ENCODE measurements at regions not wholly inside any gene's neighbourhood (a gene's known extent, or its start where the extent isn't known, plus 50 kb on each side); places are given as distances from the start of the nearest gene placed in this dataset.
A peak's percentile ranks its signal among the peaks of the same experiment; 100 is the strongest.

DNA sequence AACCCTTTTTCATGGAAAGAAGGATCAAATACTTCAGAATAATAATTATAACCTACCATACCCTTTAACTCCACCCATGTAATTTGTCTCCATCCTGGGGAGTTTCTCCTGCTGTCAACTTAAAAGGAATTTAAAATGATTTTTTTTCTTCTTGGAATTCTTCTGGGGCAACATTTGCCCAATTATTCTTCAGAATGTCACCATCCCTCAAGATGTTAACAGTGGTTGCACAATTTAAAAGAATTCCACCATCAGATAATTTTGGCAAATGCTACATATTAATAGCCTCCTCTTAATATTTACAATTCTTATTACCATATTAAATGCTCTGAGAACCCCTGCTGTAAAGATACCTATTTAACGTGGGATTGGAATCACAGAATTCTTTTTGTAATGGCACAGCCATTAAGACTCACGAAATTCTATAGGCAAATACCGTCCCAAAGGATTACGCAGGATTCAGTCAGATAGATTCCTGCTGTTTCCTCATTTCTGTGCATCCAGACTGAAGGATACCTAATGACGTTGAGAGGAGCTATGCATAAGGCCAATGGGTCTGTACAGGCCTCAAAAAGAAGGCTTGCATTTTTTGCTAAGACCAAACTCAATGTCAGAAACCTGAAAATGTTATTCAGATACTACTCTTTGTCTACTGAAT lies 177.5 kb downstream of the DAD1 start:
- WGBS, 2 experiments (ENCODE audit: low coverage in 1 of 2, low lambda C conversion rate in 2 of 2, missing lambda C conversion rate in 2 of 2), result 61 to 63% methylated on average over 5 of the region's 5 CpGs
- TF ChIP-seq EZH2phosphoT487 (IDR thresholded peaks at IDR 0.05; ENCODE audit: insufficient read depth, low read depth), result no peak
- TF ChIP-seq EZH2 (IDR thresholded peaks at IDR 0.05; ENCODE audit: insufficient read depth, poor library complexity, severe bottlenecking), result no peak

DNA sequence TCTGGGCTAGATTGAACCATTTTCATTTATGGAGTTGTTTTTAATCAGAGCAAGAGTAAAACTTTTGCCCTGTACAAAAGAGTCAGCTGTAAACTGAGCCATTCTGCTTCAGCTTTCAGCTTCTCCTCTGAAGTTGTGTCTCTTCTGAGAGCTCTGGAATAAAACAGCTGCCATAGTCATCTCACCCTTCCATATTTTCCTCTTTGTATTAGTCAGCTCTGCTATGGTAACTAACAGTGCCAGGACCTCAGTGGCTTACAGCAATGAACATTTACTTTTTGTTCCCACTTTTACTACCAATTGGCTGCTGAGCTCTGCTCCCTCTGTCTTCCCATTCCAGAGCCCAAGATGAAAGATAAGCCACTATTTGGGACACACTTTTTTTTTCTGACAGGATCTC lies 178.5 kb downstream of the DAD1 start:
- Histone ChIP-seq H3K4me1 (ENCODE audit: insufficient read depth) (no peaks in the 10 kb centered on the region), H3K9me2 (ENCODE audit: insufficient read depth) (no peaks in the 10 kb centered on the region), H3K4me2 (ENCODE audit: unreplicated experiment) (no peak overlapping the region), H3F3A (ENCODE audit: insufficient read depth) (no peaks in the 10 kb centered on the region), H3K9ac (no peak overlapping the region), H4K20me1 (ENCODE audit: insufficient read depth) (no peaks in the 10 kb centered on the region), H2AFZ (no peak overlapping the region), H3K36me3 (ENCODE audit: low read depth) (no peaks in the 10 kb centered on the region), H3K27me3 (replicated peaks; ENCODE audit: insufficient read depth) (peaks cover 17% of the 10 kb centered on the region), H3K4me3 (no peak overlapping the region), H3K79me2 (ENCODE audit: insufficient read depth) (no peaks in the 10 kb centered on the region), H3K27ac (no peak overlapping the region), H3K9me3 (ENCODE audit: low read depth) (no peaks in the 10 kb centered on the region)
- peak; percentile 17 for DNase-seq
- TF ChIP-seq EZH2phosphoT487 (IDR thresholded peaks at IDR 0.05; ENCODE audit: insufficient read depth, low read depth), result no peak
- no peak for TF ChIP-seq EZH2 (IDR thresholded peaks at IDR 0.05; ENCODE audit: insufficient read depth, poor library complexity, severe bottlenecking)
- in situ Hi-C loops (cut with MboI), result no loop called here

More for the DNA sequence above, 177.5 kb downstream of the DAD1 start:
- Histone ChIP-seq H2AFZ (no peak overlapping the region), H3K9me2 (ENCODE audit: insufficient read depth) (no peaks in the 10 kb centered on the region), H3K9me3 (ENCODE audit: low read depth) (no peaks in the 10 kb centered on the region), H3K4me3 (no peak overlapping the region), H3K36me3 (ENCODE audit: low read depth) (no peaks in the 10 kb centered on the region), H3F3A (ENCODE audit: insufficient read depth) (no peaks in the 10 kb centered on the region), H3K27ac (no peak overlapping the region), H3K4me2 (ENCODE audit: unreplicated experiment) (no peak overlapping the region), H4K20me1 (ENCODE audit: insufficient read depth) (no peaks in the 10 kb centered on the region), H3K79me2 (ENCODE audit: insufficient read depth) (no peaks in the 10 kb centered on the region), H3K27me3 (replicated peaks; ENCODE audit: insufficient read depth) (peaks cover 23% of the 10 kb centered on the region), H3K4me1 (ENCODE audit: insufficient read depth) (no peaks in the 10 kb centered on the region), H3K9ac (no peak overlapping the region)
- in situ Hi-C loops (cut with MboI), result no loop called here
- no peak for DNase-seq

DNA sequence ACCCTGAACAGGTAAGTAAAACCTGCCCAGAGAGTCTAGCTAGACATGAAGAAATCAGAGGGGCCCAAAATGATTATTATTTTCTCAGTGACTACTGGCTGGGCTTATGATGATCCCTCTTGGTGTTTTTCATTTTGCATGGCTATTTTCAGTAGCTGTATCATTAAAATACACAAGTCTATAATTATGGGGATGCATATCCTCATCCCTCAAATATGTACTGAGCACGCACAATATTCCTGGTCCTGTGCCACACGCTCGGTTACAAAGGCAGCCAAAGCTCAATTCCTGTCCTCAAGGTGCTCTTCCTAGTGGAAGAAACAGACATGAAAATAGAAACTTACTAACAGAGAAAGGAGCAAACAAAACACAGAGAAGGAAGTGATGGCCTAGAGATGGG lies 180.0 kb downstream of the DAD1 start:
- H3K9me2 ChIP-seq (ENCODE audit: insufficient read depth), result no peaks in the 10 kb centered on the region
- no peaks in the 10 kb centered on the region for H3F3A ChIP-seq (ENCODE audit: insufficient read depth)
- in situ Hi-C loops (cut with MboI), result no loop called here
- no peak overlapping the region for H3K9ac ChIP-seq
- H3K4me2 ChIP-seq (ENCODE audit: unreplicated experiment), result no peak overlapping the region
- no peak overlapping the region for H3K27ac ChIP-seq
- no peaks in the 10 kb centered on the region for H3K4me1 ChIP-seq (ENCODE audit: insufficient read depth)
- peaks cover 26% of the 10 kb centered on the region for H3K27me3 ChIP-seq (replicated peaks; ENCODE audit: insufficient read depth)
- TF ChIP-seq EZH2phosphoT487 (IDR thresholded peaks at IDR 0.05; ENCODE audit: insufficient read depth, low read depth) (no peak), EZH2 (IDR thresholded peaks at IDR 0.05; ENCODE audit: insufficient read depth, poor library complexity, severe bottlenecking) (no peak)
- no peak overlapping the region for H3K4me3 ChIP-seq
- no peak overlapping the region for H2AFZ ChIP-seq
- no peaks in the 10 kb centered on the region for H4K20me1 ChIP-seq (ENCODE audit: insufficient read depth)
- H3K9me3 ChIP-seq (ENCODE audit: low read depth), result no peaks in the 10 kb centered on the region
- DNase-seq, result no peak
- no peaks in the 10 kb centered on the region for H3K36me3 ChIP-seq (ENCODE audit: low read depth)
- no peaks in the 10 kb centered on the region for H3K79me2 ChIP-seq (ENCODE audit: insufficient read depth)
- WGBS, 2 experiments (ENCODE audit: low coverage in 1 of 2, low lambda C conversion rate in 2 of 2, missing lambda C conversion rate in 2 of 2), result 72 to 75% methylated on average over 3 of the region's 3 CpGs

DNA sequence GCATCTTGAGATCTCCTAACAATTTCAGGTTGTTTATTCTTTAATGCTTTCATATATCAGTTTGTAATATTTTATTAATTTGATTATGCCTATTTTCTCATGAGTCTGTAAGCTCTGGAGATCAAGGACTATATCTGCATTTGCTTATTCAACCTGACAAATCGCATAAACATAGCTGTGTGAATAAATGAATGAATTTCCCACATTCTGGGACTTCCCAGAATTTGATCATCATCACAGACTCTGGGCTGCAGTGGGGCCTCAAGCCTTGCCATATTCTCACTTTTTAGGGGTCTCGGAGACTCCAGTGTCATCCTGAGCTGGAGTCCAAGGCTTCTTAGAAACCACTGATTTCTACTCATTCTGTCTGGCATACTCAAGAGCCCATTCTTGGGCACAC lies 180.5 kb downstream of the DAD1 start:
- Histone ChIP-seq H3K36me3 (ENCODE audit: low read depth) (no peaks in the 10 kb centered on the region), H3K4me3 (no peak overlapping the region), H2AFZ (no peak overlapping the region), H4K20me1 (ENCODE audit: insufficient read depth) (no peaks in the 10 kb centered on the region), H3F3A (ENCODE audit: insufficient read depth) (no peaks in the 10 kb centered on the region), H3K79me2 (ENCODE audit: insufficient read depth) (no peaks in the 10 kb centered on the region), H3K27me3 (replicated peaks; ENCODE audit: insufficient read depth) (peaks cover 26% of the 10 kb centered on the region), H3K4me1 (ENCODE audit: insufficient read depth) (no peaks in the 10 kb centered on the region), H3K4me2 (ENCODE audit: unreplicated experiment) (no peak overlapping the region), H3K9me3 (ENCODE audit: low read depth) (no peaks in the 10 kb centered on the region), H3K9ac (no peak overlapping the region), H3K27ac (no peak overlapping the region), H3K9me2 (ENCODE audit: insufficient read depth) (no peaks in the 10 kb centered on the region)
- WGBS, 2 experiments (ENCODE audit: low coverage in 1 of 2, low lambda C conversion rate in 2 of 2, missing lambda C conversion rate in 2 of 2), result 65 to 66% methylated on average over 2 of the region's 2 CpGs
- in situ Hi-C loops (cut with MboI), result no loop called here
- TF ChIP-seq EZH2phosphoT487 (IDR thresholded peaks at IDR 0.05; ENCODE audit: insufficient read depth, low read depth) (no peak), EZH2 (IDR thresholded peaks at IDR 0.05; ENCODE audit: insufficient read depth, poor library complexity, severe bottlenecking) (no peak)
- DNase-seq, result no peak

DNA sequence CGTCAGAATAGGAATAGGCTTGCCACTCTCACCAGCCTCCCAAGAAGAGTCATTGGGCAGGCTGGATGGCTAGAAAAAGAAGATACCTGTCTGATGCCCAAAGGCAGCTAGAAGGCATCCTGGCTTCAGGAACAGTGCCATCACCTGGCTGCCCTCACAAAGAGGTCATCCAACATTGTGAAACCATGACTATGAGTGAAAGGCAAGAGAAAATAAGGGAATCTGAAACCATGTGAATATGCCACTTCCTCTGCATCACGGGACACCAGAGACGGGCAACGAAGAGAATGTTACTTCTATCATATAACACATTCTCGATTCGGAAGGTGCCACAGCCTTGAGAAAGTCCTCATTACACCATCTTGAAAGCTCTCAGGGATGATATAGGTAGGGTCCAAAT lies 182.0 kb downstream of the DAD1 start:
- Histone ChIP-seq H2AFZ (no peak overlapping the region), H3K4me1 (ENCODE audit: insufficient read depth) (no peaks in the 10 kb centered on the region), H3K9ac (no peak overlapping the region), H3K36me3 (ENCODE audit: low read depth) (no peaks in the 10 kb centered on the region), H3F3A (ENCODE audit: insufficient read depth) (no peaks in the 10 kb centered on the region), H3K9me2 (ENCODE audit: insufficient read depth) (no peaks in the 10 kb centered on the region), H3K79me2 (ENCODE audit: insufficient read depth) (no peaks in the 10 kb centered on the region), H3K4me2 (ENCODE audit: unreplicated experiment) (no peak overlapping the region), H3K27ac (no peak overlapping the region), H4K20me1 (ENCODE audit: insufficient read depth) (no peaks in the 10 kb centered on the region), H3K27me3 (replicated peaks; ENCODE audit: insufficient read depth) (peaks cover 26% of the 10 kb centered on the region), H3K9me3 (ENCODE audit: low read depth) (no peaks in the 10 kb centered on the region), H3K4me3 (no peak overlapping the region)
- WGBS, 2 experiments (ENCODE audit: low coverage in 1 of 2, low lambda C conversion rate in 2 of 2, missing lambda C conversion rate in 2 of 2), result 73 to 75% methylated on average over 6 of the region's 6 CpGs
- TF ChIP-seq EZH2phosphoT487 (IDR thresholded peaks at IDR 0.05; ENCODE audit: insufficient read depth, low read depth) (no peak), EZH2 (IDR thresholded peaks at IDR 0.05; ENCODE audit: insufficient read depth, poor library complexity, severe bottlenecking) (no peak)
- in situ Hi-C loops (cut with MboI), result no loop called here
- DNase-seq, result no peak

All from GM23248 (cell line).